D721Med (cell line): ENCODE measurements at regions not wholly inside any gene's neighbourhood (a gene's known extent, or its start where the extent isn't known, plus 50 kb on each side); places are given as distances from the start of the nearest gene placed in this dataset.

Source experiments
- DNase-seq: peaks from one replicate; pipeline ENCODE4 v3.0.0; 2011; ENCODE audit warnings: low spot score; ENCODE audit not compliant: insufficient read length
- FAIRE-seq: peaks from 2 replicates; lab custom pipeline; 2011; peaks lifted over from hg19 to GRCh38; lab: Jason Lieb, UNC
- TF ChIP-seq, protein P1 (sequence below): IDR thresholded peaks from 2 replicates; pipeline ENCODE4 v1.5.1; 2012; ENCODE audit warnings: mild to moderate bottlenecking, control low read depth; ENCODE audit not compliant: insufficient read depth; ENCODE audit errors: missing control alignments

DNA sequence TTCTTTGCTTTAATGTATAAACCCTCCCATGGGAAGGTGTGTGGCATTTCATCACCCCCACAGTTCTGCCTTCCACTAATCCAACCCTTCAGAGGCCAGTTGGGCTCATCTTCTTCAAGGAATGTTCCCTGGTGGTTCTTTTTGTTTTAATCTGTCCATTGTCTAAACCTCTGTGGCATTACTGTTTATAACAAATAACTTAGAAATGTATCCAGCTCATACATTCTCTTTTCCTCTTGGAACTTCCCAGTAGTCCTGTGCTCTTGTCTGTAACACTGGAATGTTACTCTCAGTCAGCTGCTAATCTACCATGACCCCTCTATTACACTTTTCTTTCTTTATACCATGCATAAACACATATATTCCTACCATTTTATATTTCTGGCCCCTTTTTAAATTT, 213.5 kb upstream of the TARS1 start:
- TF ChIP-seq, protein P1, sequence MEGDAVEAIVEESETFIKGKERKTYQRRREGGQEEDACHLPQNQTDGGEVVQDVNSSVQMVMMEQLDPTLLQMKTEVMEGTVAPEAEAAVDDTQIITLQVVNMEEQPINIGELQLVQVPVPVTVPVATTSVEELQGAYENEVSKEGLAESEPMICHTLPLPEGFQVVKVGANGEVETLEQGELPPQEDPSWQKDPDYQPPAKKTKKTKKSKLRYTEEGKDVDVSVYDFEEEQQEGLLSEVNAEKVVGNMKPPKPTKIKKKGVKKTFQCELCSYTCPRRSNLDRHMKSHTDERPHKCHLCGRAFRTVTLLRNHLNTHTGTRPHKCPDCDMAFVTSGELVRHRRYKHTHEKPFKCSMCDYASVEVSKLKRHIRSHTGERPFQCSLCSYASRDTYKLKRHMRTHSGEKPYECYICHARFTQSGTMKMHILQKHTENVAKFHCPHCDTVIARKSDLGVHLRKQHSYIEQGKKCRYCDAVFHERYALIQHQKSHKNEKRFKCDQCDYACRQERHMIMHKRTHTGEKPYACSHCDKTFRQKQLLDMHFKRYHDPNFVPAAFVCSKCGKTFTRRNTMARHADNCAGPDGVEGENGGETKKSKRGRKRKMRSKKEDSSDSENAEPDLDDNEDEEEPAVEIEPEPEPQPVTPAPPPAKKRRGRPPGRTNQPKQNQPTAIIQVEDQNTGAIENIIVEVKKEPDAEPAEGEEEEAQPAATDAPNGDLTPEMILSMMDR, result no peak
- DNase-seq, result no peak
- FAIRE-seq, result no peak

DNA sequence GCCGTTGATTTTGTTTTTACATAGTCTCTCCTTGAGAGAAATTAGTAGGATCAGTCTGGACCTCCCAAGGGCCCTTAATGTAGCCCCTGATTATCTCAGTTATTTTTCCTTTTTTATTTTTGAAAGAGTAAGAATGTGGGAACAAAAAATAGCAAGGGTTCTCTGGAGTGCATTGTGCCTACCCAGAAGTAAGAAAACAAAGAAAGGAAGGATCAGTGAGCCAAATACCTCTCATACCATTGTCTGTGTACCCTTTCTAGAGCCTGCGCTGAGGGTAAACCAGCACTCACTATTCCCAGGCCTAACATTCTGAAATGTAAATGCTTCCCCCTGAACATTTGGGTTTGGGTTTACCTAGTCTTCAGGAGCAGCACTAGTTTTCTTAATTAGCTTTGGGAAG, 213.0 kb upstream of the TARS1 start:
- FAIRE-seq, result no peak
- TF ChIP-seq, protein P1, result no peak
- DNase-seq, result no peak

GRCh38 chr5:33228149-33228548, 212.6 kb upstream of the TARS1 start:
- TF ChIP-seq, protein P1, result no peak
- FAIRE-seq (no peak), DNase-seq (no peak)

DNA sequence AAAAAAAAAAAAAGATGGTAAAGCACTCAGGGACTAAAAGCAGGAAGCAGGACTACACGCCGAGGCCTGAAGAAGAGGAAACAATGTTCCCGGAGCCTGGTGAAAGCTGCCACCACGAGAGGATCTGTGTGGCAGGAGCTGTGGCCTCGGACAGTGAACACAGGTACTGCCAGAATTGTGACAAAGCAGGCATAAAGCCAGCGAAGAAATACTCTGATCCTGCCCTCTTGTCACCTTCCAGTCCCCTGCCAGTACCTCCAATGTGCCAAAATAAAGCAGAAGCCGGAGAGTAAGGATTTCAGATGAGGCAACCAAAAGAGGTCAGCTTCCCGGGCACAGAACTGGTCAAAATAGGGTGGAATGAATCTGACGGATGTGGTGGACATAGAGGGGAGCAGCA, 211.5 kb upstream of the TARS1 start:
- no peak for FAIRE-seq
- no peak for DNase-seq

GRCh38 chr5:33230467-33231078, 210.2 kb upstream of the TARS1 start:
- DNase-seq (no peak), FAIRE-seq (no peak)
- TF ChIP-seq, protein P1, result no peak

More for the DNA sequence above, 211.5 kb upstream of the TARS1 start:
- TF ChIP-seq, protein P1, result no peak

GRCh38 chr5:33231214-33231710, 209.5 kb upstream of the TARS1 start:
- no peak for DNase-seq
- TF ChIP-seq, protein P1, result no peak
- no peak for FAIRE-seq

DNA sequence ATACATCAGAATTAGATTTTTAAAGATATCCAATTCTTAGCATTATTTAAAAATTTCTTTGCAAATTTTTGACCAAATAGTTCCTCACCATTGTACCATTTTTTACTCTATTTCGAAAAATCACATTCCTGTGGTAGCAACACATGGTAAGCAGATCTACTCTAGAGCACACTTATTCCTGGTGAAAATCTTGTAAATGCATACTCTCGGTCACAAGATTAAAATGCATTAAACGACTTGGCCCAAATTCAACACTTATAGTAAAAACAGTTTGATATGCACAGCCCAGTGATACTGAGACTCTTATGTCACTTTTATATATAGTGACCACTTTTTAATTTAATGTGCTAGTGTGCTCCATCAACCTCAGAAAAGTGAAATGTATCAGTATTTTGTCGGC, 208.8 kb upstream of the TARS1 start:
- TF ChIP-seq, protein P1, result no peak
- DNase-seq (no peak), FAIRE-seq (no peak)
